ENCODE measurements at regions not wholly inside any gene's neighbourhood (a gene's known extent, or its start where the extent isn't known, plus 50 kb on each side); places are given as distances from the start of the nearest gene placed in this dataset.

- Histone ChIP-seq H4K20me1 (ENCODE audit: control insufficient read depth, extremely low read depth, insufficient read depth, low read length) (no peaks in the 10 kb centered on the region), H3K9ac (ENCODE audit: control insufficient read depth, extremely low read depth, insufficient read depth, low read length) (no peak overlapping the region), H3K36me3 (ENCODE audit: control insufficient read depth in 2 of 2, extremely low read depth in 1 of 2, insufficient read depth in 2 of 2, low read length in 2 of 2) (no peaks in the 10 kb centered on the region), H3K9me3 (ENCODE audit: control insufficient read depth, low read depth, low read length) (no peaks in the 10 kb centered on the region), H3K9me1 (ENCODE audit: control insufficient read depth, extremely low read depth, insufficient read depth, low read length) (no peaks in the 10 kb centered on the region), H3K27me3 (ENCODE audit: control insufficient read depth, extremely low read depth, insufficient read depth, low read length) (no peaks in the 10 kb centered on the region), H3K79me2 (ENCODE audit: control insufficient read depth, insufficient read depth, low read length) (no peaks in the 10 kb centered on the region), H2AFZ (ENCODE audit: control insufficient read depth, low read length) (no peak overlapping the region), H3K4me2 (ENCODE audit: control insufficient read depth, extremely low read depth, insufficient read depth, low read depth, low read length) (no peak overlapping the region), H3K27ac (ENCODE audit: control insufficient read depth, insufficient read depth, low read length) (no peak overlapping the region), H3K4me1 (ENCODE audit: control insufficient read depth, extremely low read depth, insufficient read depth, low read length) (peaks cover 7% of the 10 kb centered on the region), H3K4me3 (ENCODE audit: control insufficient read depth in 2 of 3, extremely low read depth in 1 of 3, insufficient read depth in 2 of 3, low read depth in 1 of 3, low read length in 3 of 3) (no peak overlapping the region)
- dilution Hi-C loops (cut with MboI; ENCODE audit: extremely low pct_ligation_motif_present, low sequenced_read_pairs): no loop called here
- no peak for TF ChIP-seq CTCF (optimal IDR thresholded peaks at IDR 0.05 in 1 of 3, IDR thresholded peaks at IDR 0.05 in 1 of 3, conservative IDR thresholded peaks at IDR 0.05 in 1 of 3; ENCODE audit: extremely low read depth in 1 of 3, insufficient read depth in 2 of 3, low read length in 3 of 3)
- TF ChIP-seq EZH2 (IDR thresholded peaks at IDR 0.05; ENCODE audit: low read length): no peak
- DNase-seq (ENCODE audit: low read depth, low spot score) (no peak), FAIRE-seq (peak; percentile 78)
Measured at GRCh38 chr20:7691647-7692269, 248.5 kb downstream of the HAO1 start.

GRCh38 chr20:7692478-7692877, 247.8 kb downstream of the HAO1 start:
- FAIRE-seq (no peak), DNase-seq (ENCODE audit: low read depth, low spot score) (no peak)
- Histone ChIP-seq H4K20me1 (ENCODE audit: control insufficient read depth, extremely low read depth, insufficient read depth, low read length) (no peaks in the 10 kb centered on the region), H3K9me1 (ENCODE audit: control insufficient read depth, extremely low read depth, insufficient read depth, low read length) (no peaks in the 10 kb centered on the region), H2AFZ (ENCODE audit: control insufficient read depth, low read length) (no peak overlapping the region), H3K79me2 (ENCODE audit: control insufficient read depth, insufficient read depth, low read length) (no peaks in the 10 kb centered on the region), H3K4me1 (ENCODE audit: control insufficient read depth, extremely low read depth, insufficient read depth, low read length) (peaks cover 7% of the 10 kb centered on the region), H3K9ac (ENCODE audit: control insufficient read depth, extremely low read depth, insufficient read depth, low read length) (no peak overlapping the region), H3K9me3 (ENCODE audit: control insufficient read depth, low read depth, low read length) (no peaks in the 10 kb centered on the region), H3K27ac (ENCODE audit: control insufficient read depth, insufficient read depth, low read length) (no peak overlapping the region), H3K4me2 (ENCODE audit: control insufficient read depth, extremely low read depth, insufficient read depth, low read depth, low read length) (no peak overlapping the region), H3K36me3 (ENCODE audit: control insufficient read depth in 2 of 2, extremely low read depth in 1 of 2, insufficient read depth in 2 of 2, low read length in 2 of 2) (no peaks in the 10 kb centered on the region), H3K4me3 (ENCODE audit: control insufficient read depth in 2 of 3, extremely low read depth in 1 of 3, insufficient read depth in 2 of 3, low read depth in 1 of 3, low read length in 3 of 3) (no peak overlapping the region), H3K27me3 (ENCODE audit: control insufficient read depth, extremely low read depth, insufficient read depth, low read length) (no peaks in the 10 kb centered on the region)
- TF ChIP-seq CTCF (optimal IDR thresholded peaks at IDR 0.05 in 1 of 3, IDR thresholded peaks at IDR 0.05 in 1 of 3, conservative IDR thresholded peaks at IDR 0.05 in 1 of 3; ENCODE audit: extremely low read depth in 1 of 3, insufficient read depth in 2 of 3, low read length in 3 of 3): no peak
- TF ChIP-seq EZH2 (IDR thresholded peaks at IDR 0.05; ENCODE audit: low read length): no peak
- dilution Hi-C loops (cut with MboI; ENCODE audit: extremely low pct_ligation_motif_present, low sequenced_read_pairs): no loop called here

All from keratinocyte (primary cell).